ENCODE measurements at regions not wholly inside any gene's neighbourhood (a gene's known extent, or its start where the extent isn't known, plus 50 kb on each side); places are given as distances from the start of the nearest gene placed in this dataset.

- no peak for ATAC-seq (ENCODE audit: low read depth)
- no peaks in the 10 kb centered on the region for H3K36me3 Mint-ChIP-seq (ENCODE audit: low read depth)
- H3K4me3 Mint-ChIP-seq = no peak overlapping the region
- H3K27me3 Mint-ChIP-seq = peaks cover 7% of the 10 kb centered on the region
- CTCF ChIA-PET = no interaction called here
- no peak for DNase-seq
- intact Hi-C loops (cut with micrococcal nuclease) = no loop called here
- no peak for TF ChIP-seq CTCF (IDR thresholded peaks at IDR 0.05)
- no peaks in the 10 kb centered on the region for H3K4me1 Mint-ChIP-seq
- no peak overlapping the region for H3K27ac Mint-ChIP-seq
- H3K9me3 Mint-ChIP-seq = no peaks in the 10 kb centered on the region
- POLR2A ChIA-PET = no interaction called here
Measured at GRCh38 chr2:7338961-7339360, 421.7 kb downstream of the RNF144A start.

DNA sequence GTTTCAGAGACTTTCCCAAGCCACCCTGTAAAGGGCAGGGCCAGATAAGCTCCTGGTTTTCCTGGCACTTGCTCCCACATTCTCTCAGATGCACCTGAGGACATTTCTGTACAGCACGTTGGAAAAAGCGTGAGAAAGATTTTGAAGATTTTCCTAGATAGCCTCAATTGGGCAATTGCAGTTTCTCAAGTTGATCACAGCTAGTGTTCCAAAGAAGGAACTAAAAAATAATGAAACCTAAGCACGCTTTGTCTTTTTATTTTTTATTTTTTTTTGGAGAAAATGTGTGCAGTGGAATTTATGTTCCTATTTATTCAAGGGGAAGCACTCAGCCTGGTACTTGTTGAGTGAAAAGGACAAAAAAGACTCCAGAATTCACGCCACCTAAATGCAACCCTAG is 429.1 kb downstream of the RNF144A start:
- ChIA-PET POLR2A (no interaction called here), CTCF (no interaction called here)
- H3K36me3 Mint-ChIP-seq (ENCODE audit: low read depth) = no peaks in the 10 kb centered on the region
- no peaks in the 10 kb centered on the region for H3K27me3 Mint-ChIP-seq
- ATAC-seq (ENCODE audit: low read depth) (no peak), DNase-seq (no peak)
- no peak overlapping the region for H3K27ac Mint-ChIP-seq
- H3K4me1 Mint-ChIP-seq = no peaks in the 10 kb centered on the region
- no peak for TF ChIP-seq CTCF (IDR thresholded peaks at IDR 0.05)
- no peaks in the 10 kb centered on the region for H3K9me3 Mint-ChIP-seq
- H3K4me3 Mint-ChIP-seq = no peak overlapping the region
- intact Hi-C loops (cut with micrococcal nuclease) = no loop called here

- H3K36me3 Mint-ChIP-seq (ENCODE audit: low read depth) = no peaks in the 10 kb centered on the region
- TF ChIP-seq CTCF (IDR thresholded peaks at IDR 0.05) = no peak
- no peaks in the 10 kb centered on the region for H3K9me3 Mint-ChIP-seq
- CTCF ChIA-PET = no interaction called here
- no peak overlapping the region for H3K4me3 Mint-ChIP-seq
- no peaks in the 10 kb centered on the region for H3K4me1 Mint-ChIP-seq
- no peak overlapping the region for H3K27ac Mint-ChIP-seq
- H3K27me3 Mint-ChIP-seq = no peaks in the 10 kb centered on the region
- DNase-seq = no peak
- intact Hi-C loops (cut with micrococcal nuclease) = no loop called here
- POLR2A ChIA-PET = no interaction called here
- ATAC-seq (ENCODE audit: low read depth) = no peak
Measured at GRCh38 chr2:7348761-7349160, 431.5 kb downstream of the RNF144A start.

GRCh38 chr2:7352191-7352590 is 435.0 kb downstream of the RNF144A start:
- POLR2A ChIA-PET = no interaction called here
- no peak overlapping the region for H3K27ac Mint-ChIP-seq
- H3K27me3 Mint-ChIP-seq = no peaks in the 10 kb centered on the region
- intact Hi-C loops (cut with micrococcal nuclease) = no loop called here
- no peak overlapping the region for H3K4me3 Mint-ChIP-seq
- no peaks in the 10 kb centered on the region for H3K4me1 Mint-ChIP-seq
- CTCF ChIA-PET = no interaction called here
- no peaks in the 10 kb centered on the region for H3K36me3 Mint-ChIP-seq (ENCODE audit: low read depth)
- no peak for TF ChIP-seq CTCF (IDR thresholded peaks at IDR 0.05)
- no peaks in the 10 kb centered on the region for H3K9me3 Mint-ChIP-seq
- DNase-seq = no peak
- no peak for ATAC-seq (ENCODE audit: low read depth)

DNA sequence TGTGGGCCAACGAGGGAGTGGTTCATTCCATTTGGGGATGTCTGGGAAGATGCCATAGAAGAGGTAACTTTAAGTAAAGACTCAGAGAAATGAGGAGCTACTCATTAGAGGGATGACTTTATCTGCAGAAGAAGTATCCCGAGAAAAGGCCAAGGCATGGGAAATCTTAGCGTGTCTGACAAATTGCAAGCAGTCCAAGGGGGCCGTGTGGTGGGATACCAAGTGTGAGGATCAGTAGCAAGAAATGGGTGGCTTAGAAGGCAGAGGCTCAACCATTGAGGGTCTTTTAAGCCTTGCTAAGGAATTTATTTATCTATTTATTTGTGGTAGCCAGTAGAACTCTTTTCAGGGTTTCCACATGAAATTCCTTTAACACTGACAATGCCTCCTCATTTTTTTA is 436.4 kb downstream of the RNF144A start:
- H3K4me3 Mint-ChIP-seq = no peak overlapping the region
- no peaks in the 10 kb centered on the region for H3K9me3 Mint-ChIP-seq
- no peaks in the 10 kb centered on the region for H3K36me3 Mint-ChIP-seq (ENCODE audit: low read depth)
- POLR2A ChIA-PET = no interaction called here
- TF ChIP-seq CTCF (IDR thresholded peaks at IDR 0.05) = no peak
- no peaks in the 10 kb centered on the region for H3K27me3 Mint-ChIP-seq
- ATAC-seq (ENCODE audit: low read depth) (no peak), DNase-seq (no peak)
- no peak overlapping the region for H3K27ac Mint-ChIP-seq
- CTCF ChIA-PET = no interaction called here
- intact Hi-C loops (cut with micrococcal nuclease) = no loop called here
- H3K4me1 Mint-ChIP-seq = no peaks in the 10 kb centered on the region

Measured in activated B cell treated with CpG ODN at 0.5 μM for 24 hours (primary cell).